ENCODE measurements at regions not wholly inside any gene's neighbourhood (a gene's known extent, or its start where the extent isn't known, plus 50 kb on each side); places are given as distances from the start of the nearest gene placed in this dataset.

- TF ChIP-seq CTCF (IDR thresholded peaks at IDR 0.05): no peak
- no peak for TF ChIP-seq POLR2AphosphoS5 (IDR thresholded peaks at IDR 0.05)
- TF ChIP-seq POLR2A (IDR thresholded peaks at IDR 0.05): no peak
- no peak for TF ChIP-seq EP300 (IDR thresholded peaks at IDR 0.05)
Observed at GRCh38 chr10:2108496-2108895, 371.2 kb upstream of the ADARB2 start.

All from sigmoid colon (tissue), 4 donors.